HEK293 (cell line): ENCODE measurements at regions not wholly inside any gene's neighbourhood (a gene's known extent, or its start where the extent isn't known, plus 50 kb on each side); places are given as distances from the start of the nearest gene placed in this dataset.

ENCODE experiments used
- FEZF1 ChIP-seq: fragments of 450-650 bp; formaldehyde crosslinking; IDR thresholded peaks from 2 replicates; pipeline ENCODE4 v1.5.1; 2016; ENCODE audit warnings: missing biosample characterization, missing genetic modification characterization
- GLI2 ChIP-seq: fragments of 450-650 bp; formaldehyde crosslinking; IDR thresholded peaks from 2 replicates; pipeline ENCODE4; 2017; ENCODE audit warnings: missing biosample characterization, missing genetic modification characterization, low read depth, borderline replicate concordance
- MYNN ChIP-seq: fragments of 450-650 bp; formaldehyde crosslinking; IDR thresholded peaks from 2 replicates; pipeline ENCODE4 v1.5.1; 2016; ENCODE audit warnings: missing biosample characterization, missing genetic modification characterization, borderline replicate concordance
- SCRT2 ChIP-seq: fragments of 450-650 bp; formaldehyde crosslinking; IDR thresholded peaks from 2 replicates; pipeline ENCODE4 v1.5.1; 2016; ENCODE audit warnings: missing biosample characterization, missing genetic modification characterization
- SP2 ChIP-seq: fragments of 450-650 bp; formaldehyde crosslinking; IDR thresholded peaks from 2 replicates; pipeline ENCODE4 v1.5.1; 2016; ENCODE audit warnings: missing biosample characterization, missing genetic modification characterization
- ZBTB17 ChIP-seq: fragments of 450-650 bp; formaldehyde crosslinking; IDR thresholded peaks from 2 replicates; pipeline ENCODE4 v1.5.1; 2016; ENCODE audit warnings: missing biosample characterization, missing genetic modification characterization
- ZIC2 ChIP-seq: fragments of 450-650 bp; formaldehyde crosslinking; IDR thresholded peaks from 2 replicates; pipeline ENCODE4 v1.5.1; 2016; ENCODE audit warnings: missing biosample characterization, missing genetic modification characterization
- ZNF24 ChIP-seq: fragments of 450-650 bp; formaldehyde crosslinking; IDR thresholded peaks from 2 replicates; pipeline ENCODE4 v1.5.1; 2016; ENCODE audit warnings: missing biosample characterization, missing genetic modification characterization
- ZNF292 ChIP-seq: fragments of 450-650 bp; formaldehyde crosslinking; IDR thresholded peaks from 2 replicates; pipeline ENCODE4 v1.5.1; 2016; ENCODE audit warnings: low read depth, missing biosample characterization, missing genetic modification characterization, borderline replicate concordance
- ZNF394 ChIP-seq: fragments of 450-650 bp; formaldehyde crosslinking; IDR thresholded peaks from 2 replicates; pipeline ENCODE4 v1.5.1; 2016; ENCODE audit warnings: missing biosample characterization, missing genetic modification characterization, mild to moderate bottlenecking, moderate library complexity, borderline replicate concordance
- ZNF558 ChIP-seq: fragments of 450-650 bp; formaldehyde crosslinking; IDR thresholded peaks from 2 replicates; pipeline ENCODE4 v1.5.1; 2016; ENCODE audit warnings: missing biosample characterization, missing genetic modification characterization
- ZNF629 ChIP-seq: fragments of 450-650 bp; formaldehyde crosslinking; IDR thresholded peaks from 2 replicates; pipeline ENCODE4 v1.5.1; 2017; ENCODE audit warnings: missing biosample characterization, missing genetic modification characterization
- ZNF660 ChIP-seq: fragments of 450-650 bp; IDR thresholded peaks from 2 replicates; pipeline ENCODE4 v1.5.1; 2018; ENCODE audit warnings: missing biosample characterization, mild to moderate bottlenecking, missing genetic modification characterization
- TF ChIP-seq, protein P1 (sequence below): fragments of 450-650 bp; formaldehyde crosslinking; IDR thresholded peaks from 2 replicates; pipeline ENCODE4 v1.5.1; 2017; ENCODE audit warnings: missing biosample characterization, missing genetic modification characterization
- TF ChIP-seq, protein P2 (sequence below): fragments of 450-650 bp; formaldehyde crosslinking; IDR thresholded peaks from 2 replicates; pipeline ENCODE4 v1.5.1; 2017; ENCODE audit warnings: missing biosample characterization, missing genetic modification characterization
- TF ChIP-seq, protein P3 (sequence below): fragments of 450-650 bp; formaldehyde crosslinking; IDR thresholded peaks from 2 replicates; pipeline ENCODE4 v1.5.1; 2017; ENCODE audit warnings: missing biosample characterization, missing genetic modification characterization
- TF ChIP-seq, protein P4 (sequence below): fragments of 450-650 bp; formaldehyde crosslinking; IDR thresholded peaks from 2 replicates; pipeline ENCODE4 v1.5.1; 2016; ENCODE audit warnings: missing biosample characterization, missing genetic modification characterization
- TF ChIP-seq, protein P5 (sequence below): fragments of 450-650 bp; formaldehyde crosslinking; IDR thresholded peaks from 2 replicates; pipeline ENCODE4 v1.5.1; 2016; ENCODE audit warnings: missing biosample characterization, missing genetic modification characterization, low read depth
- TF ChIP-seq, protein P6 (sequence below): fragments of 450-650 bp; formaldehyde crosslinking; IDR thresholded peaks from 2 replicates; pipeline ENCODE4 v1.5.1; 2016; ENCODE audit warnings: missing biosample characterization, missing genetic modification characterization

DNA sequence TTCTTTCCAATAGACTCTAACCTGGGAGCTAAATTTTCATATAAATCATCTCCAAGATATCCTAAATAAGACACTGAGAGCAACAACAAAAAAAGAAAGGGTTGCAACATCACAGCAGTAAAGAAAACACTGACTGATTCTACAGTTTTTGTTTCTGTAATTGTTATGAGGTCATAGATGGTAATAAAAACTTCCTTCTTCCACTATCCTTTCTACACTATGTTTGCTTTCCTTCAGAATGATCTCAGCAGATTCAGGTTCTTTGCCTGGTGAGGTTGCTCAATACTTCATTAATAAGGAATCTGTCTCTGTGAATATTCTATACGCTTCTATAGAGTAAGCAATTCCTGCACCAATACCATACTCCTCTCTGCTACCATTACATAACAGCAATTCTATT lies 835.6 kb upstream of the GRAMD2B start (continued):
- no peak for TF ChIP-seq GLI2
- TF ChIP-seq ZNF558 (tag by site-specific recombination), result peak; percentile 45; the same call in 1 of the 2 replicates
- 0 out of 2 replicates have a peak, but pooled peaks have one; percentile 5 for TF ChIP-seq SP2
- TF ChIP-seq, protein P1, sequence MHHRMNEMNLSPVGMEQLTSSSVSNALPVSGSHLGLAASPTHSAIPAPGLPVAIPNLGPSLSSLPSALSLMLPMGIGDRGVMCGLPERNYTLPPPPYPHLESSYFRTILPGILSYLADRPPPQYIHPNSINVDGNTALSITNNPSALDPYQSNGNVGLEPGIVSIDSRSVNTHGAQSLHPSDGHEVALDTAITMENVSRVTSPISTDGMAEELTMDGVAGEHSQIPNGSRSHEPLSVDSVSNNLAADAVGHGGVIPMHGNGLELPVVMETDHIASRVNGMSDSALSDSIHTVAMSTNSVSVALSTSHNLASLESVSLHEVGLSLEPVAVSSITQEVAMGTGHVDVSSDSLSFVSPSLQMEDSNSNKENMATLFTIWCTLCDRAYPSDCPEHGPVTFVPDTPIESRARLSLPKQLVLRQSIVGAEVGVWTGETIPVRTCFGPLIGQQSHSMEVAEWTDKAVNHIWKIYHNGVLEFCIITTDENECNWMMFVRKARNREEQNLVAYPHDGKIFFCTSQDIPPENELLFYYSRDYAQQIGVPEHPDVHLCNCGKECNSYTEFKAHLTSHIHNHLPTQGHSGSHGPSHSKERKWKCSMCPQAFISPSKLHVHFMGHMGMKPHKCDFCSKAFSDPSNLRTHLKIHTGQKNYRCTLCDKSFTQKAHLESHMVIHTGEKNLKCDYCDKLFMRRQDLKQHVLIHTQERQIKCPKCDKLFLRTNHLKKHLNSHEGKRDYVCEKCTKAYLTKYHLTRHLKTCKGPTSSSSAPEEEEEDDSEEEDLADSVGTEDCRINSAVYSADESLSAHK (tag by site-specific recombination), result no peak
- peak; percentile 89 for TF ChIP-seq ZNF629 (tag by site-specific recombination)
- TF ChIP-seq, protein P2, sequence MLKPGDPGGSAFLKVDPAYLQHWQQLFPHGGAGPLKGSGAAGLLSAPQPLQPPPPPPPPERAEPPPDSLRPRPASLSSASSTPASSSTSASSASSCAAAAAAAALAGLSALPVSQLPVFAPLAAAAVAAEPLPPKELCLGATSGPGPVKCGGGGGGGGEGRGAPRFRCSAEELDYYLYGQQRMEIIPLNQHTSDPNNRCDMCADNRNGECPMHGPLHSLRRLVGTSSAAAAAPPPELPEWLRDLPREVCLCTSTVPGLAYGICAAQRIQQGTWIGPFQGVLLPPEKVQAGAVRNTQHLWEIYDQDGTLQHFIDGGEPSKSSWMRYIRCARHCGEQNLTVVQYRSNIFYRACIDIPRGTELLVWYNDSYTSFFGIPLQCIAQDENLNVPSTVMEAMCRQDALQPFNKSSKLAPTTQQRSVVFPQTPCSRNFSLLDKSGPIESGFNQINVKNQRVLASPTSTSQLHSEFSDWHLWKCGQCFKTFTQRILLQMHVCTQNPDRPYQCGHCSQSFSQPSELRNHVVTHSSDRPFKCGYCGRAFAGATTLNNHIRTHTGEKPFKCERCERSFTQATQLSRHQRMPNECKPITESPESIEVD, result peak; percentile 91
- TF ChIP-seq ZNF24 (tag by site-specific recombination), result peak; percentile 65; the same call in 1 of the 2 replicates
- TF ChIP-seq ZNF394 (tag by site-specific recombination), result peak; percentile 38; the same call in 1 of the 2 replicates
- TF ChIP-seq, protein P3, sequence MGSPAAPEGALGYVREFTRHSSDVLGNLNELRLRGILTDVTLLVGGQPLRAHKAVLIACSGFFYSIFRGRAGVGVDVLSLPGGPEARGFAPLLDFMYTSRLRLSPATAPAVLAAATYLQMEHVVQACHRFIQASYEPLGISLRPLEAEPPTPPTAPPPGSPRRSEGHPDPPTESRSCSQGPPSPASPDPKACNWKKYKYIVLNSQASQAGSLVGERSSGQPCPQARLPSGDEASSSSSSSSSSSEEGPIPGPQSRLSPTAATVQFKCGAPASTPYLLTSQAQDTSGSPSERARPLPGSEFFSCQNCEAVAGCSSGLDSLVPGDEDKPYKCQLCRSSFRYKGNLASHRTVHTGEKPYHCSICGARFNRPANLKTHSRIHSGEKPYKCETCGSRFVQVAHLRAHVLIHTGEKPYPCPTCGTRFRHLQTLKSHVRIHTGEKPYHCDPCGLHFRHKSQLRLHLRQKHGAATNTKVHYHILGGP (tag by site-specific recombination), result peak; percentile 1; the same call in 1 of the 2 replicates
- peak; percentile 33; the same call in 1 of the 2 replicates for TF ChIP-seq ZBTB17
- peak; percentile 19; the same call in 1 of the 2 replicates for TF ChIP-seq FEZF1 (tag by site-specific recombination)
- no peak for TF ChIP-seq ZIC2
- TF ChIP-seq ZNF660, result peak; percentile 55
- TF ChIP-seq, protein P4, sequence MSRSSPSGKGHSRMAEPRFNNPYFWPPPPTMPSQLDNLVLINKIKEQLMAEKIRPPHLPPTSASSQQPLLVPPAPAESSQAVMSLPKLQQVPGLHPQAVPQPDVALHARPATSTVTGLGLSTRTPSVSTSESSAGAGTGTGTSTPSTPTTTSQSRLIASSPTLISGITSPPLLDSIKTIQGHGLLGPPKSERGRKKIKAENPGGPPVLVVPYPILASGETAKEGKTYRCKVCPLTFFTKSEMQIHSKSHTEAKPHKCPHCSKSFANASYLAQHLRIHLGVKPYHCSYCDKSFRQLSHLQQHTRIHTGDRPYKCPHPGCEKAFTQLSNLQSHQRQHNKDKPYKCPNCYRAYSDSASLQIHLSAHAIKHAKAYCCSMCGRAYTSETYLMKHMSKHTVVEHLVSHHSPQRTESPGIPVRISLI, result peak; percentile 82
- TF ChIP-seq, protein P5, sequence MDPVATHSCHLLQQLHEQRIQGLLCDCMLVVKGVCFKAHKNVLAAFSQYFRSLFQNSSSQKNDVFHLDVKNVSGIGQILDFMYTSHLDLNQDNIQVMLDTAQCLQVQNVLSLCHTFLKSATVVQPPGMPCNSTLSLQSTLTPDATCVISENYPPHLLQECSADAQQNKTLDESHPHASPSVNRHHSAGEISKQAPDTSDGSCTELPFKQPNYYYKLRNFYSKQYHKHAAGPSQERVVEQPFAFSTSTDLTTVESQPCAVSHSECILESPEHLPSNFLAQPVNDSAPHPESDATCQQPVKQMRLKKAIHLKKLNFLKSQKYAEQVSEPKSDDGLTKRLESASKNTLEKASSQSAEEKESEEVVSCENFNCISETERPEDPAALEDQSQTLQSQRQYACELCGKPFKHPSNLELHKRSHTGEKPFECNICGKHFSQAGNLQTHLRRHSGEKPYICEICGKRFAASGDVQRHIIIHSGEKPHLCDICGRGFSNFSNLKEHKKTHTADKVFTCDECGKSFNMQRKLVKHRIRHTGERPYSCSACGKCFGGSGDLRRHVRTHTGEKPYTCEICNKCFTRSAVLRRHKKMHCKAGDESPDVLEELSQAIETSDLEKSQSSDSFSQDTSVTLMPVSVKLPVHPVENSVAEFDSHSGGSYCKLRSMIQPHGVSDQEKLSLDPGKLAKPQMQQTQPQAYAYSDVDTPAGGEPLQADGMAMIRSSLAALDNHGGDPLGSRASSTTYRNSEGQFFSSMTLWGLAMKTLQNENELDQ, result no peak
- no peak for TF ChIP-seq ZNF292 (tag by site-specific recombination)
- TF ChIP-seq MYNN (tag by site-specific recombination), result no peak
- TF ChIP-seq SCRT2 (tag by site-specific recombination), result 0 out of 2 replicates have a peak, but pooled peaks have one; percentile 46
- TF ChIP-seq, protein P6, sequence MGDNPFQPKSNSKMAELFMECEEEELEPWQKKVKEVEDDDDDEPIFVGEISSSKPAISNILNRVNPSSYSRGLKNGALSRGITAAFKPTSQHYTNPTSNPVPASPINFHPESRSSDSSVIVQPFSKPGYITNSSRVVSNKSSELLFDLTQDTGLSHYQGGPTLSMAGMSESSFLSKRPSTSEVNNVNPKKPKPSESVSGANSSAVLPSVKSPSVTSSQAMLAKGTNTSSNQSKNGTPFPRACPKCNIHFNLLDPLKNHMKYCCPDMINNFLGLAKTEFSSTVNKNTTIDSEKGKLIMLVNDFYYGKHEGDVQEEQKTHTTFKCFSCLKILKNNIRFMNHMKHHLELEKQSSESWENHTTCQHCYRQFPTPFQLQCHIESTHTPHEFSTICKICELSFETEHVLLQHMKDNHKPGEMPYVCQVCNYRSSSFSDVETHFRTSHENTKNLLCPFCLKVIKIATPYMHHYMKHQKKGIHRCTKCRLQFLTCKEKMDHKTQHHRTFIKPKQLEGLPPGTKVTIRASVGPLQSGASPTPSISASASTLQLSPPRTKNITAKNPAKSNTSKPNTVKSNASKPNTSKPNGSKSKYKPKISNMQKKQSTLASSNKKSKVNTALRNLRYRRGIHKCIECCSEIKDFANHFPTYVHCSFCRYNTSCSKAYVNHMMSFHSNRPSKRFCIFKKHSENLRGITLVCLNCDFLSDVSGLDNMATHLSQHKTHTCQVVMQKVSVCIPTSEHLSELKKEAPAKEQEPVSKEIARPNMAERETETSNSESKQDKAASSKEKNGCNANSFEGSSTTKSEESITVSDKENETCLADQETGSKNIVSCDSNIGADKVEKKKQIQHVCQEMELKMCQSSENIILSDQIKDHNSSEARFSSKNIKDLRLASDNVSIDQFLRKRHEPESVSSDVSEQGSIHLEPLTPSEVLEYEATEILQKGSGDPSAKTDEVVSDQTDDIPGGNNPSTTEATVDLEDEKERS (tag by site-specific recombination), result no peak
